Breast epithelium (tissue), 3 donors: ENCODE measurements at regions not wholly inside any gene's neighbourhood (a gene's known extent, or its start where the extent isn't known, plus 50 kb on each side); places are given as distances from the start of the nearest gene placed in this dataset.

ENCODE experiments used
- CTCF ChIP-seq, 3 donors: fragments of 450-650 bp; IDR thresholded peaks; one replicate each; pipeline ENCODE4 v1.5.1; 2016 to 2017; ENCODE audit warnings: antibody characterized with exemption in 3 of 3, mild to moderate bottlenecking in 3 of 3, moderate library complexity in 3 of 3
- POLR2A ChIP-seq: fragments of 450-650 bp; IDR thresholded peaks from one replicate; pipeline ENCODE4 v1.6.1; 2016; ENCODE audit warnings: antibody characterized with exemption, mild to moderate bottlenecking, moderate library complexity
- POLR2AphosphoS5 ChIP-seq, 3 donors: sonication (generic); formaldehyde crosslinking; IDR thresholded peaks; one replicate each; pipeline ENCODE4 v1.6.1; 2017; ENCODE audit warnings: antibody characterized with exemption in 3 of 3

GRCh38 chr12:19895246-19896020, 456.1 kb downstream of the AEBP2 start:
- no peak for TF ChIP-seq CTCF (IDR thresholded peaks at IDR 0.05)
- TF ChIP-seq POLR2AphosphoS5 (IDR thresholded peaks at IDR 0.05) = no peak
- TF ChIP-seq POLR2A = no peak
